ENCODE measurements at regions not wholly inside any gene's neighbourhood (a gene's known extent, or its start where the extent isn't known, plus 50 kb on each side); places are given as distances from the start of the nearest gene placed in this dataset.
A peak's percentile ranks its signal among the peaks of the same experiment; 100 is the strongest.

- TF ChIP-seq CTCF (IDR thresholded peaks at IDR 0.05), result no peak
- no peak for TF ChIP-seq ZFX (IDR thresholded peaks at IDR 0.05; ENCODE audit: borderline replicate concordance)
- H3K27ac ChIP-seq, result no peak overlapping the region
Measured at GRCh38 chr4:145252190-145252589, 71.8 kb upstream of the OTUD4 start.

GRCh38 chr4:145251391-145251790, 71.0 kb upstream of the OTUD4 start:
- H3K27ac ChIP-seq, result no peak overlapping the region
- no peak for TF ChIP-seq CTCF (IDR thresholded peaks at IDR 0.05)
- no peak for TF ChIP-seq ZFX (IDR thresholded peaks at IDR 0.05; ENCODE audit: borderline replicate concordance)

- H3K27ac ChIP-seq, result no peak overlapping the region
- no peak for TF ChIP-seq CTCF (IDR thresholded peaks at IDR 0.05)
Measured at GRCh38 chr4:145248971-145249370, 68.6 kb upstream of the OTUD4 start.

- no peak for TF ChIP-seq CTCF (IDR thresholded peaks at IDR 0.05)
- no peak overlapping the region for H3K27ac ChIP-seq
Measured at GRCh38 chr4:145248502-145248901, 68.1 kb upstream of the OTUD4 start.

- no peak overlapping the region for H3K27ac ChIP-seq
- no peak for TF ChIP-seq ZFX (IDR thresholded peaks at IDR 0.05; ENCODE audit: borderline replicate concordance)
- peak; percentile 93 for TF ChIP-seq CTCF (IDR thresholded peaks at IDR 0.05)
Measured at GRCh38 chr4:145234091-145234706, 53.8 kb upstream of the OTUD4 start.

- no peak overlapping the region for H3K27ac ChIP-seq
- TF ChIP-seq ZFX (IDR thresholded peaks at IDR 0.05; ENCODE audit: borderline replicate concordance) (no peak), CTCF (IDR thresholded peaks at IDR 0.05) (no peak)
Measured at GRCh38 chr4:145231906-145232700, 51.7 kb upstream of the OTUD4 start.

GRCh38 chr4:145230726-145231125, 50.3 kb upstream of the OTUD4 start:
- no peak overlapping the region for H3K27ac ChIP-seq
- TF ChIP-seq CTCF (IDR thresholded peaks at IDR 0.05) (no peak), ZFX (IDR thresholded peaks at IDR 0.05; ENCODE audit: borderline replicate concordance) (no peak)

Data from 22Rv1 (cell line).